HepG2 (cell line): ENCODE measurements at regions not wholly inside any gene's neighbourhood (a gene's known extent, or its start where the extent isn't known, plus 50 kb on each side); places are given as distances from the start of the nearest gene placed in this dataset.

Source experiments
- ATAC-seq: fragments of 200-7000 bp; cut with Tn5 transposase; 3 replicates; pipeline ENCODE4 v1.9.1; 2020; ENCODE audit warnings: mild to moderate bottlenecking, moderate library complexity
- BruUV-seq: library from RNA; stranded (reverse); fragments of 400-500 nt; replicated peaks from 2 replicates; lab custom pipeline; 2021; lab: Mats Ljungman, UMichigan
- CTCF ChIA-PET: fragments of 300-600 bp; formaldehyde crosslinking; extraction: SDS; loops from one replicate; lab custom pipeline; 2021; ENCODE audit warnings: low total read pairs, inconsistent platforms, low intra/inter-chr PET ratio; lab: Yijun Ruan, JAX
- POLR2A ChIA-PET: fragments of 350-600 bp; sonication (Branson Sonifier 250); formaldehyde crosslinking; loops from one replicate; lab custom pipeline; 2020; ENCODE audit warnings: antibody characterized with exemption, inconsistent platforms; lab: Yijun Ruan, JAX
- DNase-seq: peaks from one replicate; pipeline ENCODE4 v3.0.0-alpha.2; 2015; ENCODE audit warnings: low spot score
- FAIRE-seq: peaks from 3 replicates; lab custom pipeline; 2011; peaks lifted over from hg19 to GRCh38; lab: Jason Lieb, UNC
- H2AFZ ChIP-seq: one replicate; pipeline ENCODE4 v1.6.1; 2011; ENCODE audit warnings: low read length, inconsistent platforms
- H3K27ac ChIP-seq: fragments of 300-600 bp; 3 replicates; pipeline ENCODE4 v1.8.0; 2011; ENCODE audit warnings: mixed run types, mild to moderate bottlenecking, mixed read lengths, low read length, inconsistent platforms; ENCODE audit not compliant: insufficient read depth; ENCODE audit errors: extremely low read length
- H3K27me3 ChIP-seq, 2 experiments: fragments of 200-600 bp in 1 of 2; 2 replicates in 1 of 2; 3 replicates in 1 of 2; pipeline versions ENCODE4 v1.6.0 to v1.8.0; 2011; ENCODE audit warnings: low read length in 2 of 2, mild to moderate bottlenecking in 2 of 2, moderate library complexity in 2 of 2, inconsistent platforms in 1 of 2; ENCODE audit not compliant: insufficient read depth in 2 of 2, control insufficient read depth in 1 of 2
- H3K36me3 ChIP-seq, 2 experiments: fragments of 200-600 bp in 1 of 2; replicated peaks in 1 of 2; 2 replicates in 1 of 2; 3 replicates in 1 of 2; pipeline versions ENCODE4 v1.5.1 to v1.8.0; 2011; ENCODE audit warnings: low read length in 2 of 2, inconsistent platforms in 1 of 2; ENCODE audit not compliant: insufficient read depth in 2 of 2, control insufficient read depth in 1 of 2
- H3K4me1 ChIP-seq: 2 replicates; pipeline ENCODE4 v1.5.1; 2012; ENCODE audit warnings: low read length, inconsistent platforms; ENCODE audit not compliant: insufficient read depth
- H3K4me2 ChIP-seq: 2 replicates; pipeline ENCODE4 v1.6.0; 2011; ENCODE audit warnings: low read depth, low read length, inconsistent platforms
- H3K4me3 ChIP-seq, 3 experiments: fragments of 200-600 bp in 1 of 3; sonication (generic), shearing (Covaris generic) in 1 of 3; replicated peaks in 1 of 3; 2 replicates each; pipeline ENCODE4 v1.5.1; 2011 to 2016; ENCODE audit warnings: low read length in 3 of 3, inconsistent platforms in 2 of 3, low read depth in 2 of 3, mild to moderate bottlenecking in 2 of 3, control low read depth in 1 of 3, mixed read lengths in 1 of 3; ENCODE audit not compliant: insufficient read depth in 1 of 3
- H3K79me2 ChIP-seq: one replicate; pipeline ENCODE4 v1.6.1; 2011; ENCODE audit warnings: low read length, inconsistent platforms; ENCODE audit not compliant: insufficient read depth
- H3K9ac ChIP-seq: 2 replicates; pipeline ENCODE4 v1.6.0; 2011; ENCODE audit warnings: mild to moderate bottlenecking, low read depth, low read length, inconsistent platforms; ENCODE audit not compliant: insufficient read depth
- H3K9me3 ChIP-seq: 2 replicates; pipeline ENCODE4 v1.5.1; 2012; ENCODE audit warnings: mild to moderate bottlenecking, low read length
- H4K20me1 ChIP-seq: 2 replicates; pipeline ENCODE4 v1.6.0; 2011; ENCODE audit warnings: inconsistent platforms, mild to moderate bottlenecking, low read length, moderate library complexity; ENCODE audit not compliant: insufficient read depth
- ARHGAP35 ChIP-seq: sonication (generic); formaldehyde crosslinking; IDR thresholded peaks from 2 replicates; pipeline ENCODE4 v1.9.0; 2022; ENCODE audit warnings: mild to moderate bottlenecking, inconsistent platforms, moderate library complexity, missing genetic modification reagents, borderline replicate concordance
- ATF2 ChIP-seq: sonication (generic); formaldehyde crosslinking; IDR thresholded peaks from 2 replicates; pipeline ENCODE4 v1.4.0; 2020; ENCODE audit warnings: missing genetic modification reagents
- GRHL1 ChIP-seq: sonication (generic); formaldehyde crosslinking; conservative IDR thresholded peaks from 2 replicates; pipeline ENCODE4 v1.8.0; 2022; ENCODE audit warnings: missing genetic modification reagents
- KLF12 ChIP-seq: sonication (generic); formaldehyde crosslinking; IDR thresholded peaks from 2 replicates; pipeline ENCODE4 v1.4.0; 2020; ENCODE audit warnings: missing genetic modification reagents, borderline replicate concordance
- USF2 ChIP-seq, 2 experiments: sonication (generic) in 1 of 2; formaldehyde crosslinking in 1 of 2; IDR thresholded peaks; 2 replicates each; pipeline versions ENCODE4 v1.5.1 to v1.6.1; 2011 to 2020; ENCODE audit warnings: borderline replicate concordance in 1 of 2, low read depth in 1 of 2, low read length in 1 of 2, mild to moderate bottlenecking in 1 of 2, missing genetic modification reagents in 1 of 2, moderate library complexity in 1 of 2
- ZFP36L1 ChIP-seq: sonication (generic); formaldehyde crosslinking; IDR thresholded peaks from 2 replicates; pipeline ENCODE4 v1.8.0; 2022; ENCODE audit warnings: mild to moderate bottlenecking, missing genetic modification reagents, moderate library complexity
- ZHX1 ChIP-seq: sonication (generic); formaldehyde crosslinking; IDR thresholded peaks from 2 replicates; pipeline ENCODE4 v1.8.1; 2022; ENCODE audit warnings: low read depth, mild to moderate bottlenecking, missing genetic modification reagents
- WGBS: methylation state at CpG from one replicate; pipeline ENCODE4 v1.1.6; 2017; ENCODE audit warnings: low lambda C conversion rate; 5-methylcytosine and 5-hydroxymethylcytosine counted together
- in situ Hi-C: cut with HindIII; loops from 2 replicates; pipeline ENCODE4 v1.10.0; 2017; ENCODE audit warnings: low pct_unique_long_range_greater_than_20kb; ENCODE audit not compliant: extremely low pct_ligation_motif_present
- intact Hi-C: fragments of 100-400 bp; cut with micrococcal nuclease; formaldehyde crosslinking; loops from one replicate; pipeline ENCODE4 v1.10.0; 2022; ENCODE audit not compliant: unreplicated experiment
- TF ChIP-seq, protein P1 (sequence below): sonication (generic); formaldehyde crosslinking; IDR thresholded peaks from 2 replicates; pipeline ENCODE4 v1.5.1; 2020; ENCODE audit warnings: missing genetic modification reagents, mild to moderate bottlenecking, borderline replicate concordance
- TF ChIP-seq, protein P2 (sequence below): sonication (generic); formaldehyde crosslinking; IDR thresholded peaks from 2 replicates; pipeline ENCODE4 v1.5.0; 2020; ENCODE audit warnings: missing genetic modification reagents, mild to moderate bottlenecking, borderline replicate concordance

- no TSS peak for BruUV-seq
- DNase-seq (no peak), ATAC-seq (no peak), FAIRE-seq (no peak)
- Histone ChIP-seq H4K20me1 (no peaks in the 10 kb centered on the region), H3K27me3 (no peaks in the 10 kb centered on the region), H3K36me3 (no peaks in the 10 kb centered on the region), H3K27ac (no peak overlapping the region), H3K4me3 (no peak overlapping the region), H3K9me3 (no peaks in the 10 kb centered on the region), H3K4me2 (no peak overlapping the region), H2AFZ (no peak overlapping the region), H3K4me1 (no peaks in the 10 kb centered on the region), H3K79me2 (no peaks in the 10 kb centered on the region), H3K9ac (no peak overlapping the region)
- in situ Hi-C loops (no loop called here), intact Hi-C loops (no loop called here)
- ChIA-PET CTCF (no interaction called here), POLR2A (no interaction called here)
- 0% methylated on average over 1 of the region's 1 CpG for WGBS
- TF ChIP-seq ZFP36L1 (CRISPR knock-in tag) (no peak), GRHL1 (CRISPR knock-in tag) (no peak), USF2 (IDR thresholded peaks at IDR 0.05; ENCODE audit: low read depth, low read length) (no peak), USF2 (CRISPR knock-in tag; IDR thresholded peaks at IDR 0.05; ENCODE audit: borderline replicate concordance) (no peak), KLF12 (CRISPR knock-in tag) (no peak), ARHGAP35 (CRISPR knock-in tag) (no peak), ATF2 (CRISPR knock-in tag) (no peak), ZHX1 (CRISPR knock-in tag) (no peak)
- TF ChIP-seq, protein P1, sequence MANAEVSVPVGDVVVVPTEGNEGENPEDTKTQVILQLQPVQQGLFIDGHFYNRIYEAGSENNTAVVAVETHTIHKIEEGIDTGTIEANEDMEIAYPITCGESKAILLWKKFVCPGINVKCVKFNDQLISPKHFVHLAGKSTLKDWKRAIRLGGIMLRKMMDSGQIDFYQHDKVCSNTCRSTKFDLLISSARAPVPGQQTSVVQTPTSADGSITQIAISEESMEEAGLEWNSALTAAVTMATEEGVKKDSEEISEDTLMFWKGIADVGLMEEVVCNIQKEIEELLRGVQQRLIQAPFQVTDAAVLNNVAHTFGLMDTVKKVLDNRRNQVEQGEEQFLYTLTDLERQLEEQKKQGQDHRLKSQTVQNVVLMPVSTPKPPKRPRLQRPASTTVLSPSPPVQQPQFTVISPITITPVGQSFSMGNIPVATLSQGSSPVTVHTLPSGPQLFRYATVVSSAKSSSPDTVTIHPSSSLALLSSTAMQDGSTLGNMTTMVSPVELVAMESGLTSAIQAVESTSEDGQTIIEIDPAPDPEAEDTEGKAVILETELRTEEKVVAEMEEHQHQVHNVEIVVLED (CRISPR knock-in tag) = no peak
- TF ChIP-seq, protein P2, sequence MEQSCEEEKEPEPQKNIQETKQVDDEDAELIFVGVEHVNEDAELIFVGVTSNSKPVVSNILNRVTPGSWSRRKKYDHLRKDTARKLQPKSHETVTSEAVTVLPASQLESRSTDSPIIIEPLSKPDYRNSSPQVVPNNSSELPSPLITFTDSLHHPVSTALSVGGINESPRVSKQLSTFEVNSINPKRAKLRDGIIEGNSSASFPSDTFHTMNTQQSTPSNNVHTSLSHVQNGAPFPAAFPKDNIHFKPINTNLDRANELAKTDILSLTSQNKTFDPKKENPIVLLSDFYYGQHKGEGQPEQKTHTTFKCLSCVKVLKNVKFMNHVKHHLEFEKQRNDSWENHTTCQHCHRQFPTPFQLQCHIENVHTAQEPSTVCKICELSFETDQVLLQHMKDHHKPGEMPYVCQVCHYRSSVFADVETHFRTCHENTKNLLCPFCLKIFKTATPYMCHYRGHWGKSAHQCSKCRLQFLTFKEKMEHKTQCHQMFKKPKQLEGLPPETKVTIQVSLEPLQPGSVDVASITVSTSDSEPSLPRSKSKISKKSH (CRISPR knock-in tag) = no peak
Observed at GRCh38 chr4:105061731-105062130, 84.9 kb upstream of the TET2 start.
